K562 (cell line): ENCODE measurements at regions not wholly inside any gene's neighbourhood (a gene's known extent, or its start where the extent isn't known, plus 50 kb on each side); places are given as distances from the start of the nearest gene placed in this dataset.

ENCODE experiments used
- ATAC-seq: fragments of 200-7000 bp; cut with Tn5 transposase; 3 replicates; pipeline ENCODE4 v1.9.1; 2020; ENCODE audit warnings: moderate library complexity
- BruUV-seq: library from RNA; stranded (reverse); fragments of 400-500 nt; replicated peaks from 2 replicates; lab custom pipeline; 2021; lab: Mats Ljungman, UMichigan
- CTCF ChIA-PET: fragments of 300-600 bp; formaldehyde crosslinking; extraction: SDS; loops from one replicate; lab custom pipeline; 2021; ENCODE audit warnings: low intra/inter-chr PET ratio; lab: Yijun Ruan, JAX
- POLR2A ChIA-PET: fragments of 300-600, 350-650 bp; sonication (Branson Sonifier 250); formaldehyde crosslinking; extraction: SDS; loops from one replicate; lab custom pipeline; 2021; ENCODE audit warnings: antibody characterized with exemption, inconsistent platforms; lab: Yijun Ruan, JAX
- DNase-seq, 4 experiments: peaks; one replicate each; pipeline versions ENCODE4 v3.0.0 to v3.0.0-alpha.2; 2011 to 2018; ENCODE audit warnings: low spot score in 3 of 4, mixed read lengths in 3 of 4; ENCODE audit errors: extremely low read depth in 1 of 4
- FAIRE-seq: peaks from 2 replicates; lab custom pipeline; 2011; peaks lifted over from hg19 to GRCh38; lab: Jason Lieb, UNC
- H2AFZ ChIP-seq: 2 replicates; pipeline ENCODE4 v1.6.0; 2011; ENCODE audit warnings: low read depth, low read length, control low read depth, inconsistent platforms
- H3K27ac ChIP-seq: fragments of 200-600 bp; 3 replicates; pipeline ENCODE4 v1.8.0; 2011; ENCODE audit warnings: low read depth, mild to moderate bottlenecking, control low read depth, inconsistent platforms, low read length, moderate library complexity, mixed read lengths; ENCODE audit errors: extremely low read depth
- H3K27me3 ChIP-seq, 2 experiments: fragments of 300-600 bp in 1 of 2; 2 replicates in 1 of 2; 3 replicates in 1 of 2; pipeline versions ENCODE4 v1.6.0 to v1.8.0; 2011; ENCODE audit warnings: inconsistent platforms in 2 of 2, low read length in 2 of 2, mild to moderate bottlenecking in 1 of 2, mixed read lengths in 1 of 2, moderate library complexity in 1 of 2; ENCODE audit not compliant: control insufficient read depth in 2 of 2, insufficient read depth in 2 of 2
- H3K36me3 ChIP-seq: fragments of 300-600 bp; 3 replicates; pipeline ENCODE4 v1.8.0; 2011; ENCODE audit warnings: mild to moderate bottlenecking, low read length, inconsistent platforms; ENCODE audit not compliant: control insufficient read depth, insufficient read depth
- H3K4me1 ChIP-seq, 2 experiments: fragments of 200-600 bp in 1 of 2; replicated peaks in 1 of 2; 2 replicates in 1 of 2; 3 replicates in 1 of 2; pipeline versions ENCODE4 v1.5.1 to v1.8.0; 2011; ENCODE audit warnings: inconsistent platforms in 2 of 2, low read length in 2 of 2, mild to moderate bottlenecking in 1 of 2, mixed read lengths in 1 of 2, moderate library complexity in 1 of 2; ENCODE audit not compliant: control insufficient read depth in 2 of 2, insufficient read depth in 2 of 2
- H3K4me2 ChIP-seq: 2 replicates; pipeline ENCODE4 v1.6.1; 2011; ENCODE audit warnings: low read length, control low read depth, inconsistent platforms, mixed read lengths; ENCODE audit not compliant: insufficient read depth
- H3K4me3 ChIP-seq: fragments of 200-600 bp; sonication (generic), shearing (Covaris generic); 2 replicates; pipeline ENCODE4 v1.5.1; 2016; ENCODE audit warnings: control low read depth, inconsistent platforms
- H3K79me2 ChIP-seq: fragments of 200-600 bp; 3 replicates; pipeline ENCODE4 v1.8.0; 2011; ENCODE audit warnings: low read length, inconsistent platforms; ENCODE audit not compliant: control insufficient read depth, insufficient read depth
- H3K9ac ChIP-seq, 2 experiments: 2 replicates each; pipeline versions ENCODE4 v1.6.0 to v1.6.1; 2011; ENCODE audit warnings: low read depth in 2 of 2, low read length in 2 of 2, control low read depth in 1 of 2, inconsistent platforms in 1 of 2, mild to moderate bottlenecking in 1 of 2, mixed read lengths in 1 of 2; ENCODE audit not compliant: insufficient read depth in 1 of 2
- H3K9me1 ChIP-seq: one replicate; pipeline ENCODE4 v1.6.0; 2011; ENCODE audit warnings: inconsistent platforms, mild to moderate bottlenecking, low read length, moderate library complexity; ENCODE audit not compliant: control insufficient read depth, insufficient read depth
- H3K9me3 ChIP-seq: replicated peaks from 2 replicates; pipeline ENCODE4 v1.5.1; 2011; ENCODE audit warnings: low read depth, low read length, inconsistent platforms; ENCODE audit not compliant: control insufficient read depth, insufficient read depth
- H4K20me1 ChIP-seq: replicated peaks from 2 replicates; pipeline ENCODE4 v1.6.1; 2011; ENCODE audit warnings: low read length, inconsistent platforms, mixed read lengths; ENCODE audit not compliant: control insufficient read depth, insufficient read depth
- CBX3 ChIP-seq, 2 experiments: IDR thresholded peaks; 1 replicate in 1 of 2; 2 replicates in 1 of 2; pipeline ENCODE4 v1.6.1; 2012; ENCODE audit warnings: inconsistent platforms in 2 of 2, low read length in 2 of 2, borderline replicate concordance in 1 of 2, control low read depth in 1 of 2
- GTF2B ChIP-seq: IDR thresholded peaks from 2 replicates; pipeline ENCODE4 v1.6.1; 2011; ENCODE audit not compliant: insufficient read length; ENCODE audit errors: extremely low read depth
- LARP7 ChIP-seq: fragments of 450-650 bp; IDR thresholded peaks from 2 replicates; pipeline ENCODE4 v1.6.1; 2016
- NR4A1 ChIP-seq, 2 experiments: fragments of 250-450 bp in 1 of 2; fragments of 450-650 bp in 1 of 2; sonication (Bioruptor Pico) in 1 of 2; IDR thresholded peaks; 2 replicates each; pipeline versions ENCODE4 v1.4.0 to v1.6.1; 2016 to 2020; ENCODE audit warnings: mild to moderate bottlenecking in 2 of 2, missing compliant biosample characterization in 1 of 2, missing genetic modification characterization in 1 of 2, moderate library complexity in 1 of 2
- PKNOX1 ChIP-seq: fragments of 450-650 bp; IDR thresholded peaks from 2 replicates; pipeline ENCODE4 v1.6.1; 2016
- RBM17 ChIP-seq: fragments of 200-400 bp; formaldehyde crosslinking; IDR thresholded peaks from 2 replicates; pipeline ENCODE4 v1.6.1; 2017; ENCODE audit warnings: low read depth, mild to moderate bottlenecking, low read length, borderline replicate concordance
- RBM34 ChIP-seq: fragments of 200-400 bp; formaldehyde crosslinking; IDR thresholded peaks from 2 replicates; pipeline ENCODE4 v1.6.1; 2018; ENCODE audit warnings: low read length, borderline replicate concordance; ENCODE audit not compliant: insufficient read depth
- SP1 ChIP-seq: sonication (generic); formaldehyde crosslinking; IDR thresholded peaks from 2 replicates; pipeline ENCODE4 v1.8.1; 2022; ENCODE audit warnings: mild to moderate bottlenecking, missing genetic modification reagents
- ZZZ3 ChIP-seq: fragments of 450-650 bp; IDR thresholded peaks from 2 replicates; pipeline ENCODE4 v1.6.1; 2016; ENCODE audit warnings: antibody characterized with exemption, mild to moderate bottlenecking, moderate library complexity
- in situ Hi-C: fragments of 300-500 bp; cut with MboI; formaldehyde crosslinking; loops from 4 replicates; pipeline ENCODE4 v1.15.0; 2018; ENCODE audit warnings: inconsistent platforms, mixed read lengths
- intact Hi-C: fragments of 100-400 bp; cut with micrococcal nuclease; formaldehyde crosslinking; loops from 2 replicates; pipeline ENCODE4 v1.14.2; 2022
- TF ChIP-seq, protein P1 (sequence below): fragments of 250-450 bp; sonication (Bioruptor Pico); IDR thresholded peaks from 2 replicates; pipeline ENCODE4 v1.4.0; 2020; ENCODE audit warnings: mild to moderate bottlenecking, moderate library complexity, borderline replicate concordance

DNA sequence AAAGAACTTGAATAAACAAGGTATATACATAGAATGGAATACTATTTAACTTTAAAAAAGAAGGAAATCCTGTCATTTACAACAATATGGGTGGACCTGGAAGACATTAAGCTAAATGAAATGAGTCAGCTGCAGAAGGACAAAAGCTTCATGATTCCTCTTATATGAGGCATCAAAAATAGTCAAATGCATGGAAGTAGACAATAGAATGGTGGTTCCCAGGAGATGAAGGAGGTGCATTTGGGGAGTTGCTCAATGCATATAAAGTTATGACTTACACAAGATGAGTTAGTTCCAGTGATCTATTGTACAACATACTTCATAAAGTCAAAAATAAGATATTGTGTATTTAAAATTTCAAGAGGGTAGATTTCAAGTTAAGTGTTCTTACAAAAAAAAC lies 426.1 kb upstream of the UBE2E3 start:
- no TSS peak for BruUV-seq

DNA sequence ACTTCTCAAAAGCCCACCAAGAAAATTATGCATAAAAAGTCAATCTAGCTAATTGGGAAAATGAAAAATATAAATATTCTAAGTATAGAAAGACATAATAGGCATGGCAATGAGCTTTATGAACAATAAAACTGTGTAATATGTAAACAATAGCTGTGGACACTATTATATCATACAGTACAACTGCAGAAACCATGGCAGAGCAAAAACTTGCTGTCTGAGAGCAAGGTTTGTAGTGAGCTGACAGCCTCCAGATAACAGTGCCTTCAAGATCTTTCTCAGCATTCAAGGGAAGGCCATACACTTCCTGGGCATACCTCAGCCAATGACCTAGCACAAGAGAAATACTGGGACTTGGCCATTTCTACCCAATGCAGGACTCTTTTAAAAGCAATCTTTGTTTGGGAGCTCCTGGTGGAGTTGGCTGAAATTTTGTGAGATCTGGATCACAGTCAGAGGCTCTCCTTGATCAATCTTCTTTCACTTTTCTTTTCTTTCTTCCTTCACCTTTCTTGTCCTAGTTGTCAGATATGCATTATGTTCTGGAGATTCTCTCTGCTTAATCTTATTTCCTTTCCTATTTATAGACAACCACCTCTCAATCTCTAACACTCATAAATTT lies 427.2 kb upstream of the UBE2E3 start:
- H3K4me1 ChIP-seq, result no peaks in the 10 kb centered on the region
- BruUV-seq, result no TSS peak
- H2AFZ ChIP-seq, result no peak overlapping the region
- ChIA-PET POLR2A (no interaction called here), CTCF (no interaction called here)
- H4K20me1 ChIP-seq, result no peaks in the 10 kb centered on the region
- 0 out of 2 replicates have a peak, but pooled peaks cover 5% of the 10 kb centered on the region for H3K9me3 ChIP-seq
- no peaks in the 10 kb centered on the region for H3K36me3 ChIP-seq
- no peaks in the 10 kb centered on the region for H3K9me1 ChIP-seq
- no peak for DNase-seq
- H3K4me3 ChIP-seq, result no peak overlapping the region
- no peak overlapping the region for H3K27ac ChIP-seq
- no peak overlapping the region for H3K9ac ChIP-seq
- intact Hi-C loops (no loop called here), in situ Hi-C loops (no loop called here)
- H3K27me3 ChIP-seq, result no peaks in the 10 kb centered on the region
- H3K4me2 ChIP-seq, result no peak overlapping the region
- no peak for ATAC-seq
- no peaks in the 10 kb centered on the region for H3K79me2 ChIP-seq
- no peak for FAIRE-seq
- no peak for TF ChIP-seq RBM17
- no peak for TF ChIP-seq ZZZ3
- TF ChIP-seq RBM34, result no peak
- TF ChIP-seq, protein P1, sequence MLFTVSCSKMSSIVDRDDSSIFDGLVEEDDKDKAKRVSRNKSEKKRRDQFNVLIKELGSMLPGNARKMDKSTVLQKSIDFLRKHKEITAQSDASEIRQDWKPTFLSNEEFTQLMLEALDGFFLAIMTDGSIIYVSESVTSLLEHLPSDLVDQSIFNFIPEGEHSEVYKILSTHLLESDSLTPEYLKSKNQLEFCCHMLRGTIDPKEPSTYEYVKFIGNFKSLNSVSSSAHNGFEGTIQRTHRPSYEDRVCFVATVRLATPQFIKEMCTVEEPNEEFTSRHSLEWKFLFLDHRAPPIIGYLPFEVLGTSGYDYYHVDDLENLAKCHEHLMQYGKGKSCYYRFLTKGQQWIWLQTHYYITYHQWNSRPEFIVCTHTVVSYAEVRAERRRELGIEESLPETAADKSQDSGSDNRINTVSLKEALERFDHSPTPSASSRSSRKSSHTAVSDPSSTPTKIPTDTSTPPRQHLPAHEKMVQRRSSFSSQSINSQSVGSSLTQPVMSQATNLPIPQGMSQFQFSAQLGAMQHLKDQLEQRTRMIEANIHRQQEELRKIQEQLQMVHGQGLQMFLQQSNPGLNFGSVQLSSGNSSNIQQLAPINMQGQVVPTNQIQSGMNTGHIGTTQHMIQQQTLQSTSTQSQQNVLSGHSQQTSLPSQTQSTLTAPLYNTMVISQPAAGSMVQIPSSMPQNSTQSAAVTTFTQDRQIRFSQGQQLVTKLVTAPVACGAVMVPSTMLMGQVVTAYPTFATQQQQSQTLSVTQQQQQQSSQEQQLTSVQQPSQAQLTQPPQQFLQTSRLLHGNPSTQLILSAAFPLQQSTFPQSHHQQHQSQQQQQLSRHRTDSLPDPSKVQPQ, result no peak
- no peak for TF ChIP-seq PKNOX1
- TF ChIP-seq, all 486 proteins: peak for 0

More for the DNA sequence above, 426.1 kb upstream of the UBE2E3 start:
- ChIA-PET CTCF (no interaction called here), POLR2A (interaction anchor here (0.8 kb wide), 1 partner anchor 21 kb away, joined by 3 read pairs; no protein-coding TSS in a partner anchor)
- H2AFZ ChIP-seq, result no peak overlapping the region
- H3K9ac ChIP-seq, result no peak overlapping the region
- no peaks in the 10 kb centered on the region for H3K36me3 ChIP-seq
- TF ChIP-seq CBX3 (IDR thresholded peaks at IDR 0.05; ENCODE audit: borderline replicate concordance in 1 of 2, low read length in 2 of 2), result no peak
- TF ChIP-seq LARP7, result no peak
- no peak for TF ChIP-seq GTF2B
- TF ChIP-seq SP1, result no peak
- no peak for TF ChIP-seq NR4A1 (CRISPR knock-in tag; IDR thresholded peaks at IDR 0.05)
- no peak for TF ChIP-seq NR4A1 (tag; IDR thresholded peaks at IDR 0.05)
- no peaks in the 10 kb centered on the region for H3K27me3 ChIP-seq
- intact Hi-C loops, result no loop called here
- H3K9me3 ChIP-seq, result 0 out of 2 replicates have a peak, but pooled peaks cover 2% of the 10 kb centered on the region
- no peaks in the 10 kb centered on the region for H3K4me1 ChIP-seq
- in situ Hi-C loops, result no loop called here
- no peak for DNase-seq
- no peak for FAIRE-seq
- H3K27ac ChIP-seq, result no peak overlapping the region
- H3K4me3 ChIP-seq, result no peak overlapping the region
- no peak overlapping the region for H3K4me2 ChIP-seq
- no peaks in the 10 kb centered on the region for H3K9me1 ChIP-seq
- H4K20me1 ChIP-seq, result no peaks in the 10 kb centered on the region
- no peak for ATAC-seq
- no peaks in the 10 kb centered on the region for H3K79me2 ChIP-seq
